Suprapubic skin (tissue), 4 donors: ENCODE measurements at regions not wholly inside any gene's neighbourhood (a gene's known extent, or its start where the extent isn't known, plus 50 kb on each side); places are given as distances from the start of the nearest gene placed in this dataset.

ENCODE experiments used
- CTCF ChIP-seq, 2 donors: fragments of 200-600 bp in 1 of 2; fragments of 450-650 bp in 1 of 2; sonication (generic) in 1 of 2; IDR thresholded peaks; one replicate each; pipeline ENCODE4 v1.5.1; 2016 to 2019; ENCODE audit warnings: antibody characterized with exemption in 2 of 2, mild to moderate bottlenecking in 1 of 2, moderate library complexity in 1 of 2
- POLR2A ChIP-seq, 2 donors: fragments of 450-650 bp; IDR thresholded peaks; one replicate each; pipeline ENCODE4 v1.6.1; 2017; ENCODE audit warnings: antibody characterized with exemption in 2 of 2, mild to moderate bottlenecking in 2 of 2, moderate library complexity in 2 of 2
- POLR2AphosphoS5 ChIP-seq, 3 donors: sonication (generic); formaldehyde crosslinking; IDR thresholded peaks; one replicate each; pipeline ENCODE4 v1.6.1; 2017; ENCODE audit warnings: antibody characterized with exemption in 3 of 3

GRCh38 chr15:62622775-62623174, 419.8 kb upstream of the TPM1 start:
- TF ChIP-seq CTCF (IDR thresholded peaks at IDR 0.05) (no peak), POLR2A (IDR thresholded peaks at IDR 0.05) (no peak), POLR2AphosphoS5 (IDR thresholded peaks at IDR 0.05) (no peak)
